ENCODE measurements at regions not wholly inside any gene's neighbourhood (a gene's known extent, or its start where the extent isn't known, plus 50 kb on each side); places are given as distances from the start of the nearest gene placed in this dataset.

- Histone ChIP-seq H3K9me3 (no peaks in the 10 kb centered on the region), H4K20me1 (ENCODE audit: insufficient read depth) (no peaks in the 10 kb centered on the region), H3K27me3 (ENCODE audit: insufficient read depth) (no peaks in the 10 kb centered on the region), H3K9ac (no peak overlapping the region), H3K4me3 (ENCODE audit: low read depth in 2 of 2, low read length in 1 of 2) (no peak overlapping the region), H3K27ac (ENCODE audit: low read depth in 2 of 2, low read length in 1 of 2) (peak overlapping the region in 1 of 2 experiments; percentile 53; a peak in 1 of 4 replicates), H3K79me2 (ENCODE audit: insufficient read depth) (no peaks in the 10 kb centered on the region), H3F3A (replicated peaks; ENCODE audit: insufficient read depth) (peaks cover 17% of the 10 kb centered on the region), H3K4me2 (no peak overlapping the region), H3K4me1 (ENCODE audit: control insufficient read depth in 1 of 2, insufficient read depth in 2 of 2, low read depth in 1 of 2, low read length in 1 of 2) (peaks cover 4 to 13% of the 10 kb centered on the region in 2 experiments; a peak in 3 of 4 replicates), H3K9me2 (no peaks in the 10 kb centered on the region), H2AFZ (ENCODE audit: low read depth) (no peak overlapping the region), H3K36me3 (replicated peaks in 1 of 2; ENCODE audit: control insufficient read depth in 1 of 2, insufficient read depth in 2 of 2, low read length in 1 of 2) (no peaks in the 10 kb centered on the region)
- ChIA-PET POLR2A (no interaction called here), CTCF (interaction anchor here (0.7 kb wide), 1 partner anchor 83 kb away, joined by 3 read pairs; no protein-coding TSS in a partner anchor)
- WGBS (ENCODE audit: low lambda C conversion rate) = 47% methylated on average over 4 of the region's 4 CpGs
- DNase-seq = no peak
- TF ChIP-seq SMC3 (IDR thresholded peaks at IDR 0.05; ENCODE audit: low read depth, low read length) (no peak), SIN3A (IDR thresholded peaks at IDR 0.05; ENCODE audit: borderline replicate concordance, low read depth, low read length) (no peak), EP300 (IDR thresholded peaks at IDR 0.05; ENCODE audit: borderline replicate concordance in 1 of 2, low read depth in 1 of 2, low read length in 1 of 2) (no peak), FOXM1 (IDR thresholded peaks at IDR 0.05; ENCODE audit: low read depth) (no peak), RFX5 (IDR thresholded peaks at IDR 0.05; ENCODE audit: low read length) (no peak), RAD21 (IDR thresholded peaks at IDR 0.05; ENCODE audit: low read length) (no peak), GATA2 (CRISPR knock-in tag; IDR thresholded peaks at IDR 0.05) (no peak), ZBTB33 (IDR thresholded peaks at IDR 0.05; ENCODE audit: borderline replicate concordance, low read depth) (no peak), REST (IDR thresholded peaks at IDR 0.05; ENCODE audit: low read depth, low read length) (no peak), IRF3 (IDR thresholded peaks at IDR 0.05; ENCODE audit: low read depth, low read length) (no peak), USF2 (IDR thresholded peaks at IDR 0.05; ENCODE audit: borderline replicate concordance, low read depth, low read length) (no peak)
These were observed 108.2 kb downstream of the RASSF10 start for GRCh38 chr11:13117344-13117743.

Measured in SK-N-SH (cell line).